OCI-LY3 (cell line): ENCODE measurements at regions not wholly inside any gene's neighbourhood (a gene's known extent, or its start where the extent isn't known, plus 50 kb on each side); places are given as distances from the start of the nearest gene placed in this dataset.

Source experiments
- EZH2phosphoT487 ChIP-seq: fragments of 200-600 bp; shearing (Covaris generic); IDR thresholded peaks from 2 replicates; pipeline ENCODE4 v1.6.1; 2018; ENCODE audit warnings: antibody characterized with exemption, mixed run types, low read depth
- TF ChIP-seq, protein P1 (sequence below): fragments of 200-600, 300-600 bp; sonication (generic); IDR thresholded peaks from 2 replicates; pipeline ENCODE4 v1.5.1; 2014; ENCODE audit warnings: antibody characterized with exemption, low read length, low read depth

DNA sequence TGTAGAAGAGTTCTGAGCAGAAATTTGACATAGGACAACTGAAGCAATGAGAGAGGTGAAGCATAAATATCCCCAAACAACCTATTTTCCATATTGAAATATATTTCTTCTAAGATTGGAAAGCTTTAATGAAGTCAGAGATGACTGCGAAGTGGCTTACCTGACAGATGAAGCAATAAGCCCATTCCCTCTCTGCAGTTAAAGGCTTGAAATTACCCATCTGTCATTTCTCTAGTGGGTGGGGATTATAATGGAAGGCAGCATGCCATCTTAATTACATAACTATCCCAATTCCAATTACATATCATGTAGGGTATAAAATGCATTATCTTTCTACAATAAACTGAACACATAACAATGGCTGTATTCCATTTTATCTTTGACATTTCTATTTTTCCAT is 1070.5 kb downstream of the SI start:
- no peak for TF ChIP-seq EZH2phosphoT487
- TF ChIP-seq, protein P1, sequence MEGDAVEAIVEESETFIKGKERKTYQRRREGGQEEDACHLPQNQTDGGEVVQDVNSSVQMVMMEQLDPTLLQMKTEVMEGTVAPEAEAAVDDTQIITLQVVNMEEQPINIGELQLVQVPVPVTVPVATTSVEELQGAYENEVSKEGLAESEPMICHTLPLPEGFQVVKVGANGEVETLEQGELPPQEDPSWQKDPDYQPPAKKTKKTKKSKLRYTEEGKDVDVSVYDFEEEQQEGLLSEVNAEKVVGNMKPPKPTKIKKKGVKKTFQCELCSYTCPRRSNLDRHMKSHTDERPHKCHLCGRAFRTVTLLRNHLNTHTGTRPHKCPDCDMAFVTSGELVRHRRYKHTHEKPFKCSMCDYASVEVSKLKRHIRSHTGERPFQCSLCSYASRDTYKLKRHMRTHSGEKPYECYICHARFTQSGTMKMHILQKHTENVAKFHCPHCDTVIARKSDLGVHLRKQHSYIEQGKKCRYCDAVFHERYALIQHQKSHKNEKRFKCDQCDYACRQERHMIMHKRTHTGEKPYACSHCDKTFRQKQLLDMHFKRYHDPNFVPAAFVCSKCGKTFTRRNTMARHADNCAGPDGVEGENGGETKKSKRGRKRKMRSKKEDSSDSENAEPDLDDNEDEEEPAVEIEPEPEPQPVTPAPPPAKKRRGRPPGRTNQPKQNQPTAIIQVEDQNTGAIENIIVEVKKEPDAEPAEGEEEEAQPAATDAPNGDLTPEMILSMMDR = no peak
